Natural killer cell treated with Interleukin-12 subunit alpha and Interleukin-12 subunit beta and Interleukin-15 and Interleukin-18, amount 100 ng/mL, for 72 hours (primary cell): ENCODE measurements at regions not wholly inside any gene's neighbourhood (a gene's known extent, or its start where the extent isn't known, plus 50 kb on each side); places are given as distances from the start of the nearest gene placed in this dataset.
"Not testable (repeated sequence)": the region's sequence is repeated elsewhere in the genome, so short reads cannot be mapped to it uniquely, and the experiment has no call there.

ENCODE experiments used
- ATAC-seq, 2 donors: fragments of 150-1000 bp; cut with Tn5 transposase in 1 of 2; sonication (Bioruptor Pico), chemical (Tn5 transposase) in 1 of 2; 2 replicates each; pipeline ENCODE4 v1.10.0; 2021
- DNase-seq: peaks from one replicate; pipeline ENCODE4 v3.0.0; 2022; ENCODE audit warnings: low spot score
- H3K27ac Mint-ChIP-seq, 2 donors: 1 replicate in 1 of 2; 2 replicates in 1 of 2; pipeline ENCODE4 v1.8.0; 2022; ENCODE audit warnings: mixed read lengths in 2 of 2, mild to moderate bottlenecking in 1 of 2, moderate library complexity in 1 of 2
- H3K27me3 Mint-ChIP-seq, 2 donors: 1 replicate in 1 of 2; 2 replicates in 1 of 2; pipeline ENCODE4 v1.8.0; 2022; ENCODE audit warnings: mixed read lengths in 2 of 2
- H3K36me3 Mint-ChIP-seq: one replicate; pipeline ENCODE4 v1.8.0; 2022; ENCODE audit warnings: mixed read lengths
- H3K4me1 Mint-ChIP-seq, 2 donors: 1 replicate in 1 of 2; 2 replicates in 1 of 2; pipeline ENCODE4 v1.8.0; 2022; ENCODE audit warnings: low read depth in 2 of 2, mixed read lengths in 2 of 2, mild to moderate bottlenecking in 1 of 2
- H3K4me3 Mint-ChIP-seq: one replicate; pipeline ENCODE4 v1.8.0; 2022; ENCODE audit warnings: mixed read lengths
- H3K9me3 Mint-ChIP-seq: 2 replicates; pipeline ENCODE4 v1.8.0; 2022; ENCODE audit warnings: mixed read lengths

- Mint-ChIP-seq H3K27ac (no peak overlapping the region), H3K9me3 (no peaks in the 10 kb centered on the region), H3K27me3 (peaks cover 30 to 62% of the 10 kb centered on the region in 2 donors), H3K36me3 (no peaks in the 10 kb centered on the region), H3K4me3 (no peak overlapping the region), H3K4me1 (no peaks in the 10 kb centered on the region)
- DNase-seq (no peak), ATAC-seq (no peak)
Measured at GRCh38 chr6:27577922-27578321, 105.0 kb upstream of the ZNF184 start.

GRCh38 chr6:27575594-27576361 lies 102.9 kb upstream of the ZNF184 start:
- H3K27me3 Mint-ChIP-seq = peaks cover 21 to 63% of the 10 kb centered on the region in 2 donors
- H3K9me3 Mint-ChIP-seq = no peaks in the 10 kb centered on the region
- no peaks in the 10 kb centered on the region for H3K36me3 Mint-ChIP-seq
- H3K27ac Mint-ChIP-seq = no peak overlapping the region
- H3K4me1 Mint-ChIP-seq = no peaks in the 10 kb centered on the region
- no peak for DNase-seq
- ATAC-seq = peak in 1 of 2 donors; percentile 38
- H3K4me3 Mint-ChIP-seq = no peak overlapping the region

GRCh38 chr6:27568226-27568897 lies 95.5 kb upstream of the ZNF184 start:
- no peak overlapping the region for H3K4me3 Mint-ChIP-seq
- DNase-seq (no peak), ATAC-seq (no peak)
- H3K9me3 Mint-ChIP-seq = no peaks in the 10 kb centered on the region
- peaks cover 6 to 7% of the 10 kb centered on the region in 2 donors for H3K4me1 Mint-ChIP-seq
- H3K27me3 Mint-ChIP-seq = peaks cover 39 to 62% of the 10 kb centered on the region in 2 donors
- no peaks in the 10 kb centered on the region for H3K36me3 Mint-ChIP-seq
- H3K27ac Mint-ChIP-seq = no peak overlapping the region

- Mint-ChIP-seq H3K36me3 (no peaks in the 10 kb centered on the region), H3K4me1 (peaks cover 6 to 7% of the 10 kb centered on the region in 2 donors), H3K4me3 (no peak overlapping the region), H3K9me3 (no peaks in the 10 kb centered on the region), H3K27me3 (peaks cover 45 to 67% of the 10 kb centered on the region in 2 donors), H3K27ac (no peak overlapping the region)
- DNase-seq (no peak), ATAC-seq (peak in 1 of 2 donors; percentile 17)
Measured at GRCh38 chr6:27565839-27566779, 93.2 kb upstream of the ZNF184 start.

- Mint-ChIP-seq H3K27me3 (peaks cover 49 to 81% of the 10 kb centered on the region in 2 donors), H3K4me3 (no peak overlapping the region), H3K9me3 (no peaks in the 10 kb centered on the region), H3K27ac (no peak overlapping the region), H3K4me1 (peaks cover 7 to 10% of the 10 kb centered on the region in 2 donors), H3K36me3 (no peaks in the 10 kb centered on the region)
- no peak for ATAC-seq
- DNase-seq = no peak
Measured at GRCh38 chr6:27562027-27562410, 89.1 kb upstream of the ZNF184 start.

- no peak overlapping the region for H3K4me3 Mint-ChIP-seq
- no peak for DNase-seq
- H3K36me3 Mint-ChIP-seq = no peaks in the 10 kb centered on the region
- no peak for ATAC-seq
- H3K4me1 Mint-ChIP-seq = peaks cover 4 to 6% of the 10 kb centered on the region in 2 donors
- H3K27ac Mint-ChIP-seq = no peak overlapping the region
- no peaks in the 10 kb centered on the region for H3K9me3 Mint-ChIP-seq
- peaks cover 42 to 71% of the 10 kb centered on the region in 2 donors for H3K27me3 Mint-ChIP-seq
Measured at GRCh38 chr6:27558028-27558724, 85.3 kb upstream of the ZNF184 start.

- no peak for ATAC-seq
- Mint-ChIP-seq H3K4me1 (peaks cover 6% of the 10 kb centered on the region in 2 donors), H3K36me3 (peaks cover 4% of the 10 kb centered on the region), H3K27me3 (peaks cover 46 to 71% of the 10 kb centered on the region in 2 donors), H3K9me3 (no peaks in the 10 kb centered on the region), H3K4me3 (no peak overlapping the region), H3K27ac (no peak overlapping the region)
- DNase-seq = no peak
Measured at GRCh38 chr6:27556406-27556805, 83.5 kb upstream of the ZNF184 start.

- Mint-ChIP-seq H3K4me1 (peaks cover 5 to 6% of the 10 kb centered on the region in 2 donors), H3K4me3 (peak overlapping the region; percentile 53), H3K27me3 (peaks cover 40 to 68% of the 10 kb centered on the region in 2 donors), H3K9me3 (no peaks in the 10 kb centered on the region), H3K27ac (peak overlapping the region in 1 of 2 donors; percentile 76), H3K36me3 (peaks cover 9% of the 10 kb centered on the region)
- no peak for DNase-seq
- peak; percentile 65 to 92 for ATAC-seq
Measured at GRCh38 chr6:27553123-27553904, 80.4 kb upstream of the ZNF184 start.

GRCh38 chr6:27551607-27552006 lies 78.7 kb upstream of the ZNF184 start:
- Mint-ChIP-seq H3K27ac (no peak overlapping the region), H3K36me3 (peaks cover 14% of the 10 kb centered on the region), H3K27me3 (peaks cover 52 to 74% of the 10 kb centered on the region in 2 donors), H3K4me1 (peaks cover 3 to 6% of the 10 kb centered on the region in 2 donors), H3K9me3 (no peaks in the 10 kb centered on the region), H3K4me3 (no peak overlapping the region)
- ATAC-seq (no peak), DNase-seq (no peak)

- H3K4me1 Mint-ChIP-seq = peaks cover 3 to 8% of the 10 kb centered on the region in 2 donors
- no peak for DNase-seq
- no peaks in the 10 kb centered on the region for H3K9me3 Mint-ChIP-seq
- no peak for ATAC-seq
- peaks cover 20% of the 10 kb centered on the region for H3K36me3 Mint-ChIP-seq
- H3K27ac Mint-ChIP-seq = no peak overlapping the region
- peaks cover 50 to 77% of the 10 kb centered on the region in 2 donors for H3K27me3 Mint-ChIP-seq
- H3K4me3 Mint-ChIP-seq = no peak overlapping the region
Measured at GRCh38 chr6:27550692-27551091, 77.8 kb upstream of the ZNF184 start.

- not testable (repeated sequence) for ATAC-seq, DNase-seq, H3K4me3 Mint-ChIP-seq, H3K27ac Mint-ChIP-seq, H3K9me3 Mint-ChIP-seq
- Mint-ChIP-seq H3K27me3 (peaks cover 62 to 89% of the 10 kb centered on the region in 2 donors), H3K36me3 (peaks cover 33% of the 10 kb centered on the region), H3K4me1 (peaks cover 6 to 19% of the 10 kb centered on the region in 2 donors)
Measured at GRCh38 chr6:27549241-27549598, 76.3 kb upstream of the ZNF184 start.

- peaks cover 60 to 88% of the 10 kb centered on the region in 2 donors for H3K27me3 Mint-ChIP-seq
- no peaks in the 10 kb centered on the region for H3K9me3 Mint-ChIP-seq
- H3K36me3 Mint-ChIP-seq = peaks cover 33% of the 10 kb centered on the region
- no peak for ATAC-seq
- H3K4me1 Mint-ChIP-seq = peaks cover 4 to 13% of the 10 kb centered on the region in 2 donors
- no peak for DNase-seq
- H3K27ac Mint-ChIP-seq = no peak overlapping the region
- H3K4me3 Mint-ChIP-seq = no peak overlapping the region
Measured at GRCh38 chr6:27547157-27548075, 74.5 kb upstream of the ZNF184 start.
